SK-N-SH (cell line): ENCODE measurements at regions not wholly inside any gene's neighbourhood (a gene's known extent, or its start where the extent isn't known, plus 50 kb on each side); places are given as distances from the start of the nearest gene placed in this dataset.

Experiments
- CTCF ChIA-PET: fragments of 300-600, 350-600 bp; formaldehyde crosslinking; extraction: SDS; loops from one replicate; lab custom pipeline; 2021; lab: Yijun Ruan, JAX
- POLR2A ChIA-PET: fragments of 350-600 bp; sonication (Branson Sonifier 250); formaldehyde crosslinking; extraction: SDS; loops from one replicate; lab custom pipeline; 2020; ENCODE audit warnings: antibody characterized with exemption, inconsistent platforms; lab: Yijun Ruan, JAX
- DNase-seq: peaks from one replicate; pipeline ENCODE4 v3.0.0; 2012
- H2AFZ ChIP-seq: fragments of 200-600 bp; sonication (generic); 2 replicates; pipeline ENCODE4 v1.8.1; 2016; ENCODE audit warnings: antibody characterized with exemption, mild to moderate bottlenecking, low read depth
- H3F3A ChIP-seq: fragments of 200-600 bp; sonication (generic); replicated peaks from 2 replicates; pipeline ENCODE3; 2016; ENCODE audit warnings: antibody characterized with exemption, mild to moderate bottlenecking; ENCODE audit not compliant: insufficient read depth
- H3K27ac ChIP-seq, 2 experiments: fragments of 200-500 bp in 1 of 2; fragments of 200-600 bp in 1 of 2; sonication (Bioruptor generic) in 1 of 2; sonication (generic), shearing (Covaris generic) in 1 of 2; 2 replicates each; pipeline versions ENCODE4 v1.5.1 to v1.6.1; 2014 to 2016; ENCODE audit warnings: low read depth in 2 of 2, inconsistent platforms in 1 of 2, low read length in 1 of 2, mild to moderate bottlenecking in 1 of 2, mixed read lengths in 1 of 2
- H3K27me3 ChIP-seq: fragments of 200-600 bp; sonication (generic), shearing (Covaris generic); 2 replicates; pipeline ENCODE4 v1.6.1; 2016; ENCODE audit warnings: mixed run types; ENCODE audit not compliant: insufficient read depth
- H3K36me3 ChIP-seq, 2 experiments: fragments of 200-500 bp in 1 of 2; fragments of 200-600 bp in 1 of 2; sonication (Bioruptor generic) in 1 of 2; sonication (generic) in 1 of 2; replicated peaks in 1 of 2; 2 replicates each; pipeline versions ENCODE3 to v1.5.1; 2014 to 2016; ENCODE audit warnings: low read length in 1 of 2, mild to moderate bottlenecking in 1 of 2; ENCODE audit not compliant: insufficient read depth in 2 of 2, control insufficient read depth in 1 of 2
- H3K4me1 ChIP-seq, 2 experiments: fragments of 200-500 bp in 1 of 2; fragments of 200-600 bp in 1 of 2; sonication (Bioruptor generic) in 1 of 2; sonication (generic), shearing (Covaris generic) in 1 of 2; 2 replicates each; pipeline versions ENCODE4 v1.5.1 to v1.6.1; 2014 to 2016; ENCODE audit warnings: low read depth in 1 of 2, low read length in 1 of 2, mixed run types in 1 of 2; ENCODE audit not compliant: insufficient read depth in 2 of 2, control insufficient read depth in 1 of 2
- H3K4me2 ChIP-seq: fragments of 200-600 bp; sonication (generic), shearing (Covaris generic); 2 replicates; pipeline ENCODE4 v1.6.1; 2017; ENCODE audit warnings: mixed run types
- H3K4me3 ChIP-seq, 2 experiments: fragments of 200-500 bp in 1 of 2; fragments of 200-600 bp in 1 of 2; sonication (Bioruptor generic) in 1 of 2; sonication (generic), shearing (Covaris generic) in 1 of 2; 2 replicates each; pipeline versions ENCODE4 v1.5.1 to v1.8.1; 2014 to 2016; ENCODE audit warnings: low read depth in 2 of 2, inconsistent platforms in 1 of 2, low read length in 1 of 2, mild to moderate bottlenecking in 1 of 2, mixed read lengths in 1 of 2, moderate library complexity in 1 of 2
- H3K79me2 ChIP-seq: fragments of 200-600 bp; sonication (generic); 2 replicates; pipeline ENCODE4 v1.8.1; 2017; ENCODE audit warnings: mild to moderate bottlenecking; ENCODE audit not compliant: insufficient read depth
- H3K9ac ChIP-seq: fragments of 200-600 bp; sonication (generic); 2 replicates; pipeline ENCODE4 v1.6.1; 2017; ENCODE audit warnings: mixed run types
- H3K9me2 ChIP-seq: fragments of 200-600 bp; sonication (generic); 2 replicates; pipeline ENCODE4 v1.6.1; 2017; ENCODE audit warnings: mixed run types
- H3K9me3 ChIP-seq: fragments of 200-600 bp; sonication (generic); 2 replicates; pipeline ENCODE4 v1.6.1; 2017; ENCODE audit warnings: mixed run types, mild to moderate bottlenecking, moderate library complexity
- H4K20me1 ChIP-seq: fragments of 200-600 bp; sonication (generic); 2 replicates; pipeline ENCODE4 v1.6.1; 2017; ENCODE audit warnings: mild to moderate bottlenecking, mixed run types; ENCODE audit not compliant: insufficient read depth
- CHD2 ChIP-seq: fragments of 150-350 bp; IDR thresholded peaks from 2 replicates; pipeline ENCODE4 v1.6.1; 2018; ENCODE audit warnings: low read length; ENCODE audit not compliant: partially characterized antibody
- CTCF ChIP-seq: fragments of 200-600 bp; sonication (generic); IDR thresholded peaks from 2 replicates; pipeline ENCODE4 v1.6.1; 2017; ENCODE audit warnings: antibody characterized with exemption, mild to moderate bottlenecking, moderate library complexity
- ELF1 ChIP-seq: IDR thresholded peaks from 2 replicates; pipeline ENCODE4 v1.4.0; 2012
- EZH2phosphoT487 ChIP-seq: fragments of 200-600 bp; sonication (generic); IDR thresholded peaks from 2 replicates; pipeline ENCODE4 v1.6.1; 2017; ENCODE audit warnings: low read depth, mixed run types, mild to moderate bottlenecking, antibody characterized with exemption, moderate library complexity, borderline replicate concordance
- FOXJ3 ChIP-seq: sonication (generic); formaldehyde crosslinking; IDR thresholded peaks from 2 replicates; pipeline ENCODE4 v1.5.1; 2020; ENCODE audit warnings: mild to moderate bottlenecking, missing genetic modification reagents
- IRF3 ChIP-seq: fragments of 150-350 bp; IDR thresholded peaks from 2 replicates; pipeline ENCODE4 v1.6.1; 2016; ENCODE audit warnings: mild to moderate bottlenecking, low read depth, low read length
- MEF2A ChIP-seq: IDR thresholded peaks from 2 replicates; pipeline ENCODE4 v1.4.0; 2012; ENCODE audit warnings: low read depth, borderline replicate concordance
- MXI1 ChIP-seq: IDR thresholded peaks from 2 replicates; pipeline ENCODE4 v1.6.1; 2012; ENCODE audit warnings: mild to moderate bottlenecking, low read depth, low read length, improper control_type of control experiment
- NRF1 ChIP-seq: IDR thresholded peaks from 2 replicates; pipeline ENCODE4 v1.6.1; 2012; ENCODE audit warnings: low read depth, mild to moderate bottlenecking, low read length
- PBX3 ChIP-seq: IDR thresholded peaks from 2 replicates; pipeline ENCODE4; 2012
- POLR2AphosphoS5 ChIP-seq: IDR thresholded peaks from 2 replicates; pipeline ENCODE4 v1.6.1; 2012; ENCODE audit warnings: low read depth, low read length
- RAD21 ChIP-seq: IDR thresholded peaks from 2 replicates; pipeline ENCODE4 v1.6.1; 2012; ENCODE audit warnings: mild to moderate bottlenecking, low read length
- RFX5 ChIP-seq: IDR thresholded peaks from 2 replicates; pipeline ENCODE4 v1.6.1; 2012; ENCODE audit warnings: mild to moderate bottlenecking, improper control_type of control experiment, low read length
- RXRA ChIP-seq: IDR thresholded peaks from 2 replicates; pipeline ENCODE4 v1.4.0; 2012; ENCODE audit warnings: low read depth, mild to moderate bottlenecking, borderline replicate concordance
- SIN3A ChIP-seq: IDR thresholded peaks from 2 replicates; pipeline ENCODE4 v1.6.1; 2012; ENCODE audit warnings: low read depth, mild to moderate bottlenecking, low read length, moderate library complexity, borderline replicate concordance
- SMC3 ChIP-seq: IDR thresholded peaks from 2 replicates; pipeline ENCODE4 v1.6.1; 2012; ENCODE audit warnings: low read depth, low read length, improper control_type of control experiment
- TAF1 ChIP-seq: IDR thresholded peaks from 2 replicates; pipeline ENCODE4 v1.6.1; 2012; ENCODE audit warnings: low read depth, mild to moderate bottlenecking, low read length, moderate library complexity, borderline replicate concordance
- TCF12 ChIP-seq: IDR thresholded peaks from 2 replicates; pipeline ENCODE4 v1.4.0; 2012
- TEAD4 ChIP-seq: IDR thresholded peaks from 2 replicates; pipeline ENCODE4 v1.4.0; 2012; ENCODE audit warnings: mild to moderate bottlenecking, borderline replicate concordance; ENCODE audit not compliant: insufficient read depth
- USF1 ChIP-seq: IDR thresholded peaks from 2 replicates; pipeline ENCODE4 v1.4.0; 2012; ENCODE audit warnings: low read depth, borderline replicate concordance
- ZBTB33 ChIP-seq: IDR thresholded peaks from 2 replicates; pipeline ENCODE4 v1.4.0; 2012; ENCODE audit warnings: low read depth, borderline replicate concordance
- WGBS: methylation state at CpG from one replicate; pipeline ENCODE4 v1.1.6; 2017; ENCODE audit warnings: low lambda C conversion rate; 5-methylcytosine and 5-hydroxymethylcytosine counted together

GRCh38 chr1:188363943-188364342, 1535.2 kb downstream of the PLA2G4A start:
- H3K9ac ChIP-seq: no peak overlapping the region
- no peak overlapping the region for H3K27ac ChIP-seq
- H3K4me3 ChIP-seq: no peak overlapping the region
- ChIA-PET POLR2A (interaction anchor here (0.6 kb wide), 1 partner anchor 8 kb away, joined by 3 read pairs; no protein-coding TSS in a partner anchor), CTCF (interaction anchor here (1.2 kb wide), 1 partner anchor 19 kb away, joined by 3 read pairs; no protein-coding TSS in a partner anchor)
- no peaks in the 10 kb centered on the region for H3K9me2 ChIP-seq
- no peak overlapping the region for H2AFZ ChIP-seq
- 88% methylated on average over 4 of the region's 4 CpGs for WGBS
- H3F3A ChIP-seq: no peaks in the 10 kb centered on the region
- no peaks in the 10 kb centered on the region; a peak in 1 of 4 replicates for H3K4me1 ChIP-seq
- H3K27me3 ChIP-seq: no peaks in the 10 kb centered on the region
- no peak for TF ChIP-seq ELF1
- TF ChIP-seq CHD2: no peak
- no peak for TF ChIP-seq SMC3
- TF ChIP-seq TCF12: no peak
- no peak for TF ChIP-seq CTCF
- no peak for TF ChIP-seq TAF1
- TF ChIP-seq USF1: no peak
- TF ChIP-seq RXRA: no peak
- no peak for TF ChIP-seq IRF3
- no peak for TF ChIP-seq NRF1
- TF ChIP-seq SIN3A: no peak
- TF ChIP-seq POLR2AphosphoS5: no peak
- no peak for TF ChIP-seq RAD21
- TF ChIP-seq EZH2phosphoT487: no peak
- TF ChIP-seq RFX5: no peak
- H3K9me3 ChIP-seq: no peaks in the 10 kb centered on the region
- H3K36me3 ChIP-seq: no peaks in the 10 kb centered on the region
- no peak for DNase-seq
- no peaks in the 10 kb centered on the region for H3K79me2 ChIP-seq
- no peak overlapping the region for H3K4me2 ChIP-seq
- no peaks in the 10 kb centered on the region for H4K20me1 ChIP-seq

- Histone ChIP-seq H2AFZ (no peak overlapping the region), H3K9me3 (no peaks in the 10 kb centered on the region), H3K9me2 (no peaks in the 10 kb centered on the region), H3K36me3 (no peaks in the 10 kb centered on the region), H3K79me2 (no peaks in the 10 kb centered on the region), H3K9ac (no peak overlapping the region), H3K4me1 (no peaks in the 10 kb centered on the region; a peak in 1 of 4 replicates), H3K4me2 (no peak overlapping the region), H3K4me3 (no peak overlapping the region), H4K20me1 (no peaks in the 10 kb centered on the region), H3K27ac (no peak overlapping the region), H3F3A (no peaks in the 10 kb centered on the region), H3K27me3 (no peaks in the 10 kb centered on the region)
- WGBS: 86% methylated on average over 3 of the region's 3 CpGs
- no peak for DNase-seq
- POLR2A ChIA-PET: no interaction called here
- CTCF ChIA-PET: no interaction called here
- TF ChIP-seq NRF1: no peak
- TF ChIP-seq FOXJ3: no peak
- TF ChIP-seq TEAD4: no peak
- TF ChIP-seq USF1: no peak
- TF ChIP-seq MEF2A: no peak
- no peak for TF ChIP-seq EZH2phosphoT487
- TF ChIP-seq ZBTB33: no peak
- no peak for TF ChIP-seq RFX5
- no peak for TF ChIP-seq PBX3
- no peak for TF ChIP-seq TAF1
- TF ChIP-seq MXI1: no peak
Measured at GRCh38 chr1:188364927-188365449, 1536.2 kb downstream of the PLA2G4A start.
